GM12878 (cell line): ENCODE measurements at regions not wholly inside any gene's neighbourhood (a gene's known extent, or its start where the extent isn't known, plus 50 kb on each side); places are given as distances from the start of the nearest gene placed in this dataset.
"Not testable (repeated sequence)": the region's sequence is repeated elsewhere in the genome, so short reads cannot be mapped to it uniquely, and the experiment has no call there.

Source experiments
- ATAC-seq: fragments of 200-7000 bp; cut with Tn5 transposase; 3 replicates; pipeline ENCODE4 v1.9.1; 2020; ENCODE audit warnings: mild to moderate bottlenecking, moderate library complexity
- BruUV-seq: library from RNA; stranded (reverse); fragments of 400-500 nt; replicated peaks from 2 replicates; lab custom pipeline; 2021; lab: Mats Ljungman, UMichigan
- CTCF ChIA-PET: fragments of 300-600 bp; sonication (Branson Sonifier 250); formaldehyde crosslinking; extraction: SDS; loops from one replicate; lab custom pipeline; 2021; ENCODE audit warnings: inconsistent platforms; lab: Yijun Ruan, JAX
- POLR2A ChIA-PET: fragments of 350-600 bp; formaldehyde crosslinking; extraction: SDS; loops from one replicate; lab custom pipeline; 2021; ENCODE audit warnings: inconsistent platforms; lab: Charles Lee
- RAD21 ChIA-PET: fragments of 300-600 bp; sonication (Branson Sonifier 250); formaldehyde crosslinking; loops from one replicate; lab custom pipeline; 2023; ENCODE audit warnings: antibody characterized with exemption; ENCODE audit not compliant: unreplicated experiment; lab: Charles Lee
- SMC1A ChIA-PET: fragments of 300-600 bp; sonication (Branson Sonifier 250); formaldehyde crosslinking; loops from one replicate; lab custom pipeline; 2023; ENCODE audit not compliant: unreplicated experiment, uncharacterized antibody; lab: Charles Lee
- DNase-seq: peaks from one replicate; pipeline ENCODE4 v3.0.0-alpha.2; 2011; ENCODE audit warnings: low read depth, low spot score
- FAIRE-seq: peaks from 3 replicates; lab custom pipeline; 2011; peaks lifted over from hg19 to GRCh38; lab: Jason Lieb, UNC
- H2AFZ ChIP-seq: 2 replicates; pipeline ENCODE4 v1.6.0; 2011; ENCODE audit warnings: low read depth, low read length, control low read depth; ENCODE audit not compliant: control insufficient read depth
- H3K27ac ChIP-seq: 2 replicates; pipeline ENCODE4 v1.5.1; 2011; ENCODE audit warnings: control low read depth; ENCODE audit not compliant: control insufficient read depth, insufficient read depth
- H3K27me3 ChIP-seq, 2 experiments: replicated peaks in 1 of 2; 2 replicates each; pipeline versions ENCODE4 v1.6.0 to v1.6.1; 2011; ENCODE audit warnings: low read length in 1 of 2; ENCODE audit not compliant: control insufficient read depth in 2 of 2, insufficient read depth in 2 of 2
- H3K36me3 ChIP-seq, 2 experiments: 2 replicates each; pipeline ENCODE4 v1.5.1; 2011; ENCODE audit warnings: low read length in 1 of 2; ENCODE audit not compliant: control insufficient read depth in 2 of 2, insufficient read depth in 2 of 2
- H3K4me1 ChIP-seq: 2 replicates; pipeline ENCODE4 v1.6.1; 2011; ENCODE audit warnings: mild to moderate bottlenecking, low read length, moderate library complexity, mixed read lengths; ENCODE audit not compliant: control insufficient read depth, insufficient read depth
- H3K4me2 ChIP-seq: 2 replicates; pipeline ENCODE4 v1.6.0; 2011; ENCODE audit warnings: control low read depth; ENCODE audit not compliant: control insufficient read depth, insufficient read depth
- H3K4me3 ChIP-seq: fragments of 200-600 bp; sonication (generic); 2 replicates; pipeline ENCODE4 v1.5.1; 2016
- H3K79me2 ChIP-seq: 2 replicates; pipeline ENCODE4 v1.6.0; 2011; ENCODE audit warnings: low read length; ENCODE audit not compliant: control insufficient read depth, insufficient read depth
- H3K9ac ChIP-seq: 2 replicates; pipeline ENCODE4 v1.8.0; 2011; ENCODE audit warnings: low read length, control low read depth, mixed read lengths; ENCODE audit not compliant: control insufficient read depth, insufficient read depth
- H3K9me3 ChIP-seq: replicated peaks from 3 replicates; pipeline ENCODE4 v1.5.1; 2011; ENCODE audit warnings: mild to moderate bottlenecking, low read length; ENCODE audit not compliant: control insufficient read depth, insufficient read depth
- H4K20me1 ChIP-seq: 2 replicates; pipeline ENCODE4 v1.6.0; 2011; ENCODE audit not compliant: control insufficient read depth, insufficient read depth
- CBX3 ChIP-seq: fragments of 200-600 bp; sonication (generic); IDR thresholded peaks from 2 replicates; pipeline ENCODE4 v1.6.1; 2016; ENCODE audit warnings: low read depth, borderline replicate concordance
- FOS ChIP-seq: IDR thresholded peaks from 3 replicates; pipeline ENCODE4 v1.6.1; 2011; ENCODE audit warnings: borderline replicate concordance; ENCODE audit not compliant: insufficient read length; ENCODE audit errors: extremely low read depth
- HCFC1 ChIP-seq: fragments of 150-350 bp; IDR thresholded peaks from 2 replicates; pipeline ENCODE4 v1.6.1; 2014; ENCODE audit warnings: low read length
- PML ChIP-seq: IDR thresholded peaks from 2 replicates; pipeline ENCODE4 v1.6.1; 2012; ENCODE audit warnings: low read length, inconsistent platforms
- SMARCA5 ChIP-seq: fragments of 450-650 bp; IDR thresholded peaks from 2 replicates; pipeline ENCODE4 v1.6.1; 2017; ENCODE audit warnings: mild to moderate bottlenecking
- STAT1 ChIP-seq: fragments of 450-650 bp; conservative IDR thresholded peaks from 2 replicates; pipeline ENCODE4 v1.6.1; 2014; ENCODE audit warnings: antibody characterized with exemption, mild to moderate bottlenecking
- TCF7 ChIP-seq: IDR thresholded peaks from 2 replicates; pipeline ENCODE4 v1.6.1; 2014; ENCODE audit warnings: antibody characterized with exemption, borderline replicate concordance
- ZNF274 ChIP-seq: IDR thresholded peaks from one replicate; pipeline ENCODE4 v1.8.0; 2011; ENCODE audit not compliant: insufficient read length, insufficient read depth
- WGBS: methylation state at CpG from one replicate; pipeline ENCODE4 v1.1.6; 2016; ENCODE audit warnings: low lambda C conversion rate; ENCODE audit not compliant: insufficient replicate concordance, insufficient coverage; ENCODE audit errors: missing lambda C conversion rate; 5-methylcytosine and 5-hydroxymethylcytosine counted together
- in situ Hi-C: fragments of 300-500 bp; cut with MboI; formaldehyde crosslinking; loops from 9 replicates; pipeline ENCODE4 v1.14.3; 2018; ENCODE audit warnings: mixed read lengths
- intact Hi-C: fragments of 100-400 bp; cut with micrococcal nuclease; formaldehyde crosslinking; loops from one replicate; pipeline ENCODE4 v1.14.2; 2022; ENCODE audit not compliant: unreplicated experiment
- TF ChIP-seq, protein P1 (sequence below): IDR thresholded peaks from 2 replicates; pipeline ENCODE4 v1.6.1; 2012; ENCODE audit warnings: low read depth, low read length, improper control_type of control experiment
- TF ChIP-seq, protein P2 (sequence below): fragments of 450-650 bp; IDR thresholded peaks from 2 replicates; pipeline ENCODE4 v1.6.1; 2017; ENCODE audit warnings: low read depth, mild to moderate bottlenecking, moderate library complexity

DNA sequence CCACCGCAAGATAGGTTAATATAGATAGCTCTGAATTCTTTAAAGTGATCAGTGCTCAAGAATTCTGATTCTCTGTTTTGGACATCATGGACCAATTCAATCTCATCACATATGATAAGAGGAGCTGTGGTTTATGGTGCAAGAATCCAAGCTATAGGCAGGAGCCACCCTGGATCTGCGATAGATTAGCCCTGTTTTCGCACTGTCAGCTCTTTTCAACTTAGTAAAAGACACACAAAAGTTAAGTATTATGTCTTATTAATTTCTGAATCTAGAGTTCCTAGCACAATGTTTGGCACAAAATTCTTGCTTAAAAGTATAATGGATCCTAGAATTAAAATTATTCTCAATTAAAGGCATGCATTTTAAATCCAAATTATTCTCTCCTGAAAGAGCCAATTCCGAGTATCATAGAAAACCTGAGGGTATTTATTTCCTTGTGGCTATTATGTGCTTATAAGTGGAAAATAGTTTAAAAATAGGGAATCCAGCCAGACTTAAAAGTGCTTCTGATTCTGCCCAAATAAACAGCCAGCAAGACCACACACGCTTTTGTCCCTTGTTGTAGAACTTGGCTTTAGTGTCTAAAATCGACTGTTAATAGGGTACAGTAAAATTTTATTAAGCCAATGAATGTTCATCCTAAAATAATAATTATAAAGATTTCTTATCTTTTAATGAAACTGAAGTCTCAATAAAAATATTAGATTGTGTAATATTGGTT, 184.9 kb upstream of the FLRT2 start (continued):
- TF ChIP-seq TCF7, result no peak
- no peak for TF ChIP-seq STAT1
- no peak for TF ChIP-seq FOS
- no peak for TF ChIP-seq PML
- TF ChIP-seq, protein P1, sequence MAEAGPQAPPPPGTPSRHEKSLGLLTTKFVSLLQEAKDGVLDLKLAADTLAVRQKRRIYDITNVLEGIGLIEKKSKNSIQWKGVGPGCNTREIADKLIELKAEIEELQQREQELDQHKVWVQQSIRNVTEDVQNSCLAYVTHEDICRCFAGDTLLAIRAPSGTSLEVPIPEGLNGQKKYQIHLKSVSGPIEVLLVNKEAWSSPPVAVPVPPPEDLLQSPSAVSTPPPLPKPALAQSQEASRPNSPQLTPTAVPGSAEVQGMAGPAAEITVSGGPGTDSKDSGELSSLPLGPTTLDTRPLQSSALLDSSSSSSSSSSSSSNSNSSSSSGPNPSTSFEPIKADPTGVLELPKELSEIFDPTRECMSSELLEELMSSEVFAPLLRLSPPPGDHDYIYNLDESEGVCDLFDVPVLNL, result no peak
- no peak for TF ChIP-seq ZNF274
- no peak for TF ChIP-seq CBX3
- TF ChIP-seq SMARCA5, result no peak
- TF ChIP-seq, all 136 proteins: peak for 0

DNA sequence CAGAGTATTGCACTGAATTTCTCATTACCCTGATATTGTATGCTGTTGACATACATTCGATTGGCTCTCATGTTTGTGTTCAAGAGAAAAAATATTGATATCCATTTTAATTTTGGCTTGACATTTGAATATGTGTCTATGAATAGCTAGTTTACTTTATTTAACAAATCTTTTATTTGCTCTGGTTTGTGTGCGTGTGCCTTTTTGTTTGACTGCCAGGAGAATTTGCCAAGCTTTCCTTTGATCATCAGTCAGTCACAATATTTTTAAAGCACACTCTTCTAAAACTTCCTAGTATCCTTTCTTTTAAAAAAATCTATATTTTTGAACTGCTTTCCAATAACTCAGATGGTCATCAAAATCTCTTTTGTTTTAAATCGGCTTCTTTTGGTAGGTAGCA, 179.3 kb upstream of the FLRT2 start:
- no peaks in the 10 kb centered on the region; the same call in 2 of the 3 replicates for H3K9me3 ChIP-seq
- POLR2A ChIA-PET, result no interaction called here
- no peaks in the 10 kb centered on the region for H3K79me2 ChIP-seq
- no peak overlapping the region for H3K9ac ChIP-seq
- ATAC-seq, result no peak
- CTCF ChIA-PET, result no interaction called here
- SMC1A ChIA-PET, result no interaction called here
- no peaks in the 10 kb centered on the region for H3K27me3 ChIP-seq
- no peaks in the 10 kb centered on the region for H4K20me1 ChIP-seq
- in situ Hi-C loops, result no loop called here
- H3K4me1 ChIP-seq, result no peaks in the 10 kb centered on the region
- H3K36me3 ChIP-seq, result no peaks in the 10 kb centered on the region
- H3K4me2 ChIP-seq, result no peak overlapping the region
- no peak overlapping the region for H2AFZ ChIP-seq
- no peak for FAIRE-seq
- no peak overlapping the region for H3K27ac ChIP-seq
- RAD21 ChIA-PET, result no interaction called here
- BruUV-seq, result no TSS peak
- no peak for TF ChIP-seq HCFC1
- TF ChIP-seq, protein P2, sequence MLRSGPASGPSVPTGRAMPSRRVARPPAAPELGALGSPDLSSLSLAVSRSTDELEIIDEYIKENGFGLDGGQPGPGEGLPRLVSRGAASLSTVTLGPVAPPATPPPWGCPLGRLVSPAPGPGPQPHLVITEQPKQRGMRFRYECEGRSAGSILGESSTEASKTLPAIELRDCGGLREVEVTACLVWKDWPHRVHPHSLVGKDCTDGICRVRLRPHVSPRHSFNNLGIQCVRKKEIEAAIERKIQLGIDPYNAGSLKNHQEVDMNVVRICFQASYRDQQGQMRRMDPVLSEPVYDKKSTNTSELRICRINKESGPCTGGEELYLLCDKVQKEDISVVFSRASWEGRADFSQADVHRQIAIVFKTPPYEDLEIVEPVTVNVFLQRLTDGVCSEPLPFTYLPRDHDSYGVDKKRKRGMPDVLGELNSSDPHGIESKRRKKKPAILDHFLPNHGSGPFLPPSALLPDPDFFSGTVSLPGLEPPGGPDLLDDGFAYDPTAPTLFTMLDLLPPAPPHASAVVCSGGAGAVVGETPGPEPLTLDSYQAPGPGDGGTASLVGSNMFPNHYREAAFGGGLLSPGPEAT, result no peak
- H3K4me3 ChIP-seq, result no peak overlapping the region
- intact Hi-C loops, result no loop called here
- DNase-seq, result no peak
- WGBS, result 27% methylated on average over 3 of the region's 3 CpGs

DNA sequence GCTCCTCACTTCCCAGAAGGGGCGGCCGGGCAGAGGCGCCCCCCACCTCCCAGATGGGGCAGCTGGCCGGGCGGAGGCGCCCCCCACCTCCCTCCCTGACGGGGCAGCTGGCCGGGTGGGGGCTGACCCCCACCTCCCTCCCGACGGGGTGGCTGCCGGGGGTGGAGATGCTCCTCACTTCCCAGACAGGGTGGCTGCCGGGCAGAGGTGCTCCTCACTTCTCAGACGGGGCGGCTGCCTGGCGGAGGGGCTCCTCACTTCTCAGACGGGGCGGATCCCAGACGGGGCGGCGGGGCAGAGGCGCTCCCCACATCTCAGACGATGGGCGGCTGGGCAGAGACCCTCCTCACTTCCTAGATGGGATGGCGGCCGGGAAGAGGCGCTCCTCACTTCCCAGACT, 177.4 kb upstream of the FLRT2 start:
- H3K4me1 ChIP-seq, H3K4me3 ChIP-seq, SMC1A ChIA-PET, RAD21 ChIA-PET, BruUV-seq, H3K79me2 ChIP-seq, H3K9ac ChIP-seq, H3K27ac ChIP-seq, ATAC-seq, FAIRE-seq, H4K20me1 ChIP-seq, in situ Hi-C loops, CTCF ChIA-PET, H3K36me3 ChIP-seq, H3K9me3 ChIP-seq, POLR2A ChIA-PET, DNase-seq, H2AFZ ChIP-seq, H3K27me3 ChIP-seq, intact Hi-C loops, H3K4me2 ChIP-seq: not testable (repeated sequence)
- WGBS, result 68% methylated on average over 6 of the region's 26 CpGs
